ENCODE measurements at regions not wholly inside any gene's neighbourhood (a gene's known extent, or its start where the extent isn't known, plus 50 kb on each side); places are given as distances from the start of the nearest gene placed in this dataset.
"Not testable (repeated sequence)": the region's sequence is repeated elsewhere in the genome, so short reads cannot be mapped to it uniquely, and the experiment has no call there.

GRCh38 chr2:208799397-208799796 is 392.8 kb downstream of the PTH2R start (continued):
- TF ChIP-seq EZH2 (IDR thresholded peaks at IDR 0.05; ENCODE audit: low read depth, unreplicated experiment) (no peak), JUNB (IDR thresholded peaks at IDR 0.05; ENCODE audit: unreplicated experiment) (no peak), NANOG (IDR thresholded peaks at IDR 0.05; ENCODE audit: borderline replicate concordance) (no peak), EZH2phosphoT487 (IDR thresholded peaks at IDR 0.05; ENCODE audit: unreplicated experiment) (no peak), ZNF462 (CRISPR knock-in tag; IDR thresholded peaks at IDR 0.05) (no peak)

GRCh38 chr2:208800887-208801286 is 394.3 kb downstream of the PTH2R start:
- not testable (repeated sequence) for H3K27ac Mint-ChIP-seq; H3K27me3 Mint-ChIP-seq (ENCODE audit: insufficient read depth, low read depth, poor library complexity); H3K27ac ChIP-seq (ENCODE audit: low read depth); H3K79me2 ChIP-seq (replicated peaks; ENCODE audit: insufficient read depth); H3K4me2 ChIP-seq; H3K36me3 ChIP-seq (ENCODE audit: insufficient read depth); H3K9me3 Mint-ChIP-seq; H3K4me1 ChIP-seq (ENCODE audit: insufficient read depth); H4K20me1 ChIP-seq (replicated peaks; ENCODE audit: insufficient read depth); H3K4me1 Mint-ChIP-seq; H3K27me3 ChIP-seq (ENCODE audit: insufficient read depth); H3K36me3 Mint-ChIP-seq (ENCODE audit: low read depth); H3K9me2 ChIP-seq (ENCODE audit: insufficient read depth); DNase-seq (ENCODE audit: low spot score); H3K4me3 Mint-ChIP-seq; ATAC-seq; H3F3A ChIP-seq (replicated peaks; ENCODE audit: low read depth); H3K4me3 ChIP-seq
- H2AFZ ChIP-seq: peak overlapping the region; percentile 66; the same call in 1 of the 2 replicates

- Histone ChIP-seq H3K79me2 (replicated peaks; ENCODE audit: insufficient read depth) (no peaks in the 10 kb centered on the region), H3K9me2 (ENCODE audit: insufficient read depth) (no peaks in the 10 kb centered on the region), H4K20me1 (replicated peaks; ENCODE audit: insufficient read depth) (no peaks in the 10 kb centered on the region), H3K27ac (ENCODE audit: low read depth) (no peak overlapping the region), H3K4me3 (no peak overlapping the region), H3K36me3 (ENCODE audit: insufficient read depth) (no peaks in the 10 kb centered on the region), H3K4me1 (ENCODE audit: insufficient read depth) (peaks cover 20% of the 10 kb centered on the region), H2AFZ (no peak overlapping the region), H3F3A (replicated peaks; ENCODE audit: low read depth) (no peaks in the 10 kb centered on the region), H3K4me2 (no peak overlapping the region), H3K27me3 (ENCODE audit: insufficient read depth) (no peaks in the 10 kb centered on the region)
- H3K9me3 Mint-ChIP-seq: peaks cover 20% of the 10 kb centered on the region
- DNase-seq (ENCODE audit: low spot score) (no peak), ATAC-seq (no peak)
- no peaks in the 10 kb centered on the region for H3K27me3 Mint-ChIP-seq (ENCODE audit: insufficient read depth, low read depth, poor library complexity)
- peaks cover 15% of the 10 kb centered on the region for H3K4me1 Mint-ChIP-seq
- H3K4me3 Mint-ChIP-seq: no peak overlapping the region
- H3K36me3 Mint-ChIP-seq (ENCODE audit: low read depth): peaks cover 20% of the 10 kb centered on the region; the same call in 2 of the 3 replicates
- H3K27ac Mint-ChIP-seq: no peak overlapping the region
- TF ChIP-seq NANOG (IDR thresholded peaks at IDR 0.05; ENCODE audit: borderline replicate concordance): no peak
- TF ChIP-seq EZH2phosphoT487 (IDR thresholded peaks at IDR 0.05; ENCODE audit: unreplicated experiment): no peak
- TF ChIP-seq ZNF114 (CRISPR knock-in tag; IDR thresholded peaks at IDR 0.05): no peak
Measured at GRCh38 chr2:208807756-208808155, 401.2 kb downstream of the PTH2R start.

- H3K9me3 Mint-ChIP-seq: peaks cover 10% of the 10 kb centered on the region
- H3F3A ChIP-seq (replicated peaks; ENCODE audit: low read depth); ATAC-seq; H3K36me3 ChIP-seq (ENCODE audit: insufficient read depth); H3K27me3 Mint-ChIP-seq (ENCODE audit: insufficient read depth, low read depth, poor library complexity); H3K4me2 ChIP-seq; H3K4me3 Mint-ChIP-seq; H3K79me2 ChIP-seq (replicated peaks; ENCODE audit: insufficient read depth); H3K4me3 ChIP-seq; H3K27me3 ChIP-seq (ENCODE audit: insufficient read depth); DNase-seq (ENCODE audit: low spot score); H3K27ac ChIP-seq (ENCODE audit: low read depth); H2AFZ ChIP-seq; H4K20me1 ChIP-seq (replicated peaks; ENCODE audit: insufficient read depth); H3K9me2 ChIP-seq (ENCODE audit: insufficient read depth); H3K27ac Mint-ChIP-seq: not testable (repeated sequence)
- peaks cover 15% of the 10 kb centered on the region for H3K4me1 Mint-ChIP-seq
- H3K36me3 Mint-ChIP-seq (ENCODE audit: low read depth): peaks cover 21% of the 10 kb centered on the region; the same call in 2 of the 3 replicates
- H3K4me1 ChIP-seq (ENCODE audit: insufficient read depth): peaks cover 20% of the 10 kb centered on the region
Measured at GRCh38 chr2:208811885-208812284, 405.3 kb downstream of the PTH2R start.
